ENCODE measurements at regions not wholly inside any gene's neighbourhood (a gene's known extent, or its start where the extent isn't known, plus 50 kb on each side); places are given as distances from the start of the nearest gene placed in this dataset.

- RAD21 ChIA-PET (ENCODE audit: unreplicated experiment) = no interaction called here
- intact Hi-C loops (cut with micrococcal nuclease; ENCODE audit: unreplicated experiment) = no loop called here
- H3K4me2 ChIP-seq (ENCODE audit: control insufficient read depth, insufficient read depth) = no peak overlapping the region
- no peaks in the 10 kb centered on the region for H3K36me3 ChIP-seq (ENCODE audit: control insufficient read depth in 2 of 2, insufficient read depth in 2 of 2, low read length in 1 of 2)
- CTCF ChIA-PET = no interaction called here
- H3K9me3 ChIP-seq (replicated peaks; ENCODE audit: control insufficient read depth, insufficient read depth, low read length) = no peaks in the 10 kb centered on the region
- ATAC-seq (no peak), DNase-seq (ENCODE audit: low read depth, low spot score) (no peak), FAIRE-seq (no peak)
- H3K9ac ChIP-seq (ENCODE audit: control insufficient read depth, insufficient read depth, low read length) = no peak overlapping the region
- 0% methylated on average over 1 of the region's 1 CpG for WGBS (ENCODE audit: insufficient coverage, insufficient replicate concordance, low lambda C conversion rate, missing lambda C conversion rate)
- no peaks in the 10 kb centered on the region for H3K27me3 ChIP-seq (replicated peaks in 1 of 2; ENCODE audit: control insufficient read depth in 2 of 2, insufficient read depth in 2 of 2, low read length in 1 of 2)
- H2AFZ ChIP-seq (ENCODE audit: control insufficient read depth, low read depth, low read length) = no peak overlapping the region
- POLR2A ChIA-PET = no interaction called here
- no peak for TF ChIP-seq PAX5 (IDR thresholded peaks at IDR 0.05; ENCODE audit: borderline replicate concordance, low read depth, low read length)
- no peak for TF ChIP-seq SREBF1 (IDR thresholded peaks at IDR 0.05; ENCODE audit: low read length)
- no peak for TF ChIP-seq POLR2AphosphoS2 (IDR thresholded peaks at IDR 0.05; ENCODE audit: low read depth, low read length)
- TF ChIP-seq KAT2A (conservative IDR thresholded peaks at IDR 0.05; ENCODE audit: control insufficient read depth, low read depth, low read length) = no peak
- TF ChIP-seq NR2C1 (IDR thresholded peaks at IDR 0.05) = no peak
- TF ChIP-seq IKZF2 (IDR thresholded peaks at IDR 0.05) = no peak
- no peak for TF ChIP-seq BCLAF1 (IDR thresholded peaks at IDR 0.05)
- TF ChIP-seq EED (IDR thresholded peaks at IDR 0.05; ENCODE audit: low read depth) = no peak
- TF ChIP-seq POU2F2 (IDR thresholded peaks at IDR 0.05; ENCODE audit: borderline replicate concordance, low read depth, low read length) = no peak
- no peaks in the 10 kb centered on the region for H3K4me1 ChIP-seq (ENCODE audit: control insufficient read depth, insufficient read depth, low read length)
- no peaks in the 10 kb centered on the region for H4K20me1 ChIP-seq (ENCODE audit: control insufficient read depth, insufficient read depth)
- no TSS peak for BruUV-seq (replicated peaks)
- SMC1A ChIA-PET (ENCODE audit: uncharacterized antibody, unreplicated experiment) = interaction anchor here (0.9 to 2.0 kb wide), 3 partner anchors 22 to 43 kb away, joined by 3 to 4 read pairs (median 4); no protein-coding TSS in a partner anchor
- in situ Hi-C loops (cut with MboI) = no loop called here
- no peak overlapping the region for H3K27ac ChIP-seq (ENCODE audit: control insufficient read depth, insufficient read depth)
- H3K4me3 ChIP-seq = no peak overlapping the region
- no peaks in the 10 kb centered on the region for H3K79me2 ChIP-seq (ENCODE audit: control insufficient read depth, insufficient read depth, low read length)
Measured at GRCh38 chr20:6501061-6501460, 266.4 kb upstream of the BMP2 start.

Measured in GM12878 (cell line).